ENCODE measurements at regions not wholly inside any gene's neighbourhood (a gene's known extent, or its start where the extent isn't known, plus 50 kb on each side); places are given as distances from the start of the nearest gene placed in this dataset.

DNA sequence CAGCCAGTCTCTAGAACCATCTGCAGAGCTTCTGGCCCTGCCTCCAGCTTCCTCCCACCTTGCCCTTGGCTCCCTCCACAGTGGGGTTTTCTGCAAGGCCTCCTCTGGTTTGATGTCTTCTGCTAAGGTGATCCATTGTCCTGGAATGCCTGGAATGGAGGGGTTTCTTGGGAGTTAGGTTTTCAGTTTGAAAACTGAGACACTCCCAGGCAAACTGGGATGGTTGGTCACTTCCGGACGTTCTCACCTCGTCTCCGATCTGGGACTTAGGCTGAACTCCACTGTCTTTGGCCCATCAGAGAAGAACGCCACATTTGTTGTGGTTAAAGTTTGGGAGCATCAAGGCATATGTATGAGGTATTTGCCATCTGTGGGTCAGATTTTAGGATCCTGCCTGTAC is 77.4 kb upstream of the KLHL25 start:
- no peak for DNase-seq (ENCODE audit: low read depth)
- TF ChIP-seq CTCF (IDR thresholded peaks at IDR 0.05; ENCODE audit: insufficient read depth, low read depth, low read length, missing control alignments) = no peak
- H3K4me3 ChIP-seq (ENCODE audit: low read length) = no peak overlapping the region

GRCh38 chr15:85874236-85874635 is 79.5 kb upstream of the KLHL25 start:
- H3K4me3 ChIP-seq (ENCODE audit: low read length) = no peak overlapping the region
- no peak for DNase-seq (ENCODE audit: low read depth)
- no peak for TF ChIP-seq CTCF (IDR thresholded peaks at IDR 0.05; ENCODE audit: insufficient read depth, low read depth, low read length, missing control alignments)

GRCh38 chr15:85875756-85876155 is 81.0 kb upstream of the KLHL25 start:
- no peak for DNase-seq (ENCODE audit: low read depth)
- H3K4me3 ChIP-seq (ENCODE audit: low read length) = no peak overlapping the region
- no peak for TF ChIP-seq CTCF (IDR thresholded peaks at IDR 0.05; ENCODE audit: insufficient read depth, low read depth, low read length, missing control alignments)

GRCh38 chr15:85878828-85879225 is 84.1 kb upstream of the KLHL25 start:
- DNase-seq (ENCODE audit: low read depth) = peak; percentile 17
- no peak for TF ChIP-seq CTCF (IDR thresholded peaks at IDR 0.05; ENCODE audit: insufficient read depth, low read depth, low read length, missing control alignments)
- no peak overlapping the region for H3K4me3 ChIP-seq (ENCODE audit: low read length)

DNA sequence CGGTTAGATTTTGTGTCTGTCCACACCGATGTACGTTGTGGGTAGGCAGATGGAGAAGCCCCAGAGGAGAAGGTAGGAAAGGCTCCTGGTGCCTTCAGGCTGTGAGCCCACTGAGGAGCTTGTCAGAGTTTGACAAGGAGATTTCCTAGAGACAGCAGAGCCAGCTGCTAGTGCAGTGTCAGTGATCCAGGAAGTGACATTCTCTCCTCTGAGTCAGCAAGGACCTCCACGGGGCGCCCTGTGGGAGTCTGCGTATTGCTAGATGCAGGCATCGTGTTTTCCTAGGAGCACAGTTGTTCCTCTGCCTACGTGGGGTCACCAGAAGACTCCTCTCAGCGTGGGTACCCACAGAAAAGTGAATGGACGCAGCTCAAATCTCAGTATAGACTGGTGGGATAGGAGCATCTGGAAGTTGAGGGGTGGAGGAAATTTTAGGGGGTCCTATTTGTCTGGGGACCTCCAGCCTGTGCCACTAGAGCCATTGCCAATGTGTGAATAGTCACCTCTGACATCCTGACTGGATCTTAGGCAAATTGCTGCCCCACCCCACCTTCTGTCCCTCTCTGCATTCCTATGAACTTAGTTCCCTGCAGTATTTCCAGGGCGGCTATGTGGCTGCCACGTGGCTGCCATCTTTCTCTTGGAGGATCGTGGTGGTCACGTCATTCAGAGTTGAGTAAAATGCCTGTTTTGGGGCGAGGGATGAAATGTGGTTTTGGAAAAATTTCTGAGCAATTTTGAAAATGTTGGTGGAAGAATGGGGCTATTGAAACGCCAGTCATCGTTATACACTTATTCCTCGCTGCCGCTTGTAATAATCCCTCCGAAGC is 84.8 kb upstream of the KLHL25 start:
- TF ChIP-seq CTCF (IDR thresholded peaks at IDR 0.05; ENCODE audit: insufficient read depth, low read depth, low read length, missing control alignments) = no peak
- no peak for DNase-seq (ENCODE audit: low read depth)
- no peak overlapping the region for H3K4me3 ChIP-seq (ENCODE audit: low read length)

DNA sequence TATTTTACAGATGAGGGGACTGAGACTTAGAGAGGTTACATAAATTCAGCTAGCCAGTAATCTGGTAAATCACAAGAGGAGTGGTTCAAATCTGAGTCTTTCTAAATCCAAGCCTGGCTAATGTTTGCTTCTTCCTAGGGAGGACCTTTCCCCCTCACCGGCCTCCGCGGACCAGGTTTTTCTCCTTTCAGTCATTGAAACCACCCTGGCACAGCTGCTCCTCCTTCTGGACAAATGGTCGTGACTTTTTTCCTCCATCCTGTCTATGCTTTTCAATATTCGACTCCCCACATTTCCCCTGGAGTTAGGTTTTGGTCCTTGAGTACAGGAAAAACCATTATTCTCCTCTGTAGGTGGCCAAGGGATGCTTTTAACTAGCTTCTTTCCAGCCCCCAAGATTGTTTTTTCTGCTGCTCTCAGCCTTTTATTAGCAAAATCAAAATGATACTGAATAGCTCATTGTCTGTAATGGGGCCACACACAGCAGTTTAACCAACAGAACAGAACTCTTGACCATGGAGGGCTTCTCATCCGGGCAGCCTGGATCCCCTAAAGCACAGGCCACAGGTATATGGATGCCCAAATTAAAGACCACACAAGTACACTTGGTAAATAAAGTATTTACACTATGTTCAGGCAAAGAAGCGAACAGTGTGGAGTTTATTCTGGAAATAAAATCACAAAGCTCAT is 85.9 kb upstream of the KLHL25 start:
- no peak for DNase-seq (ENCODE audit: low read depth)
- H3K4me3 ChIP-seq (ENCODE audit: low read length) = no peak overlapping the region
- TF ChIP-seq CTCF (IDR thresholded peaks at IDR 0.05; ENCODE audit: insufficient read depth, low read depth, low read length, missing control alignments) = no peak
